Sigmoid colon (tissue), 6 donors: ENCODE measurements at regions not wholly inside any gene's neighbourhood (a gene's known extent, or its start where the extent isn't known, plus 50 kb on each side); places are given as distances from the start of the nearest gene placed in this dataset.

Experiments used
- DNase-seq: peaks from one replicate; pipeline ENCODE4 v3.0.0-alpha.2; 2019
- H3K27ac ChIP-seq, 4 donors: fragments of 200-600 bp; sonication (generic); one replicate each; pipeline ENCODE4 v1.5.1; 2016 to 2019; ENCODE audit warnings: mild to moderate bottlenecking in 1 of 4
- H3K27me3 ChIP-seq, 3 donors: fragments of 200-600 bp; sonication (generic); one replicate each; pipeline ENCODE4 v1.5.1; 2019; ENCODE audit warnings: mild to moderate bottlenecking in 1 of 3
- H3K36me3 ChIP-seq, 4 donors: fragments of 200-600 bp; sonication (generic); one replicate each; pipeline ENCODE4 v1.5.1; 2016 to 2019
- H3K4me1 ChIP-seq, 4 donors: fragments of 200-600 bp; sonication (generic); one replicate each; pipeline ENCODE4 v1.5.1; 2017 to 2019
- H3K4me3 ChIP-seq, 4 donors: fragments of 200-600 bp; sonication (generic); one replicate each; pipeline ENCODE4 v1.5.1; 2017 to 2019; ENCODE audit warnings: mild to moderate bottlenecking in 2 of 4, moderate library complexity in 1 of 4
- H3K9me3 ChIP-seq, 4 donors: fragments of 200-600 bp in 3 of 4; sonication (generic) in 3 of 4; one replicate each; pipeline versions ENCODE4 v1.5.1 to v1.6.1; 2013 to 2019
- CTCF ChIP-seq, 4 experiments: fragments of 450-650 bp in 3 of 4; fragments of 200-600 bp in 1 of 4; IDR thresholded peaks; one replicate each; pipeline ENCODE4 v1.5.1; 2016 to 2019; ENCODE audit warnings: antibody characterized with exemption in 4 of 4, mild to moderate bottlenecking in 3 of 4, moderate library complexity in 2 of 4
- EP300 ChIP-seq, 4 donors: sonication (generic); formaldehyde crosslinking; IDR thresholded peaks; one replicate each; pipeline ENCODE4 v1.6.1; 2017; ENCODE audit warnings: antibody characterized with exemption in 4 of 4
- POLR2A ChIP-seq, 2 donors: fragments of 450-650 bp; IDR thresholded peaks; one replicate each; pipeline ENCODE4 v1.6.1; 2016; ENCODE audit warnings: antibody characterized with exemption in 2 of 2, mild to moderate bottlenecking in 2 of 2, moderate library complexity in 2 of 2
- POLR2AphosphoS5 ChIP-seq, 4 donors: sonication (generic); formaldehyde crosslinking; IDR thresholded peaks; one replicate each; pipeline ENCODE4 v1.6.1; 2017; ENCODE audit warnings: antibody characterized with exemption in 4 of 4
- WGBS, 2 donors: extraction: QIAGEN DNeasy Blood & Tissue Kit; methylation state at CpG; one replicate each; pipeline ENCODE4 v1.1.7; 2013; 5-methylcytosine and 5-hydroxymethylcytosine counted together
- intact Hi-C: fragments of 100-400 bp; cut with DNase I; formaldehyde crosslinking; loops from one replicate; pipeline ENCODE4 v1.15.1; 2023
- donor health status: healthy with polysubstance abuse.
- donor health status: healthy.

DNA sequence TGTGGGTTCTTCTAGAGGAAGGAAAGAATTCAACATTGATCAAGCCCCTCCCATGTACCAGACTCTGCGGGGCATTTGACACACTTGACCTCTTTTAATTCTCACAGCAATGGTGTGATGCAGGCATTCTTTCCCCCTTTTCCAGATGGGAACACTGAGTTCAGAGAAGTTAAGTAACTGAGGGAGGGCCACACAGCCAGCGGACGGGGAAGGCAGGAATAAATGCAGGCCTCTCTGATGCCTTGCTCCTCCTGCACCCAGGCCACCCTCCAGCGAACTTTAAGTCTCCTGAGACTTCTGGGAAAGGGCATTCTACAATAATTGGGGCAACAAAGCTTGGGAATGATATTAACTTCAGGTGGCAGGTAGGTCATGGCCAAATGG lies 227.4 kb downstream of the UACA start:
- H3K4me3 ChIP-seq, result no peak overlapping the region
- TF ChIP-seq POLR2AphosphoS5 (IDR thresholded peaks at IDR 0.05), result no peak
- TF ChIP-seq POLR2A (IDR thresholded peaks at IDR 0.05), result no peak
- no peak for TF ChIP-seq EP300 (IDR thresholded peaks at IDR 0.05)
- TF ChIP-seq CTCF (IDR thresholded peaks at IDR 0.05), result no peak
- no peak overlapping the region for H3K27ac ChIP-seq
- no peaks in the 10 kb centered on the region for H3K9me3 ChIP-seq
- H3K36me3 ChIP-seq, result no peaks in the 10 kb centered on the region
- peak; percentile 14 for DNase-seq
- 73 to 90% methylated on average over 4 of the region's 4 CpGs for WGBS, 2 donors
- intact Hi-C loops, result no loop called here
- no peaks in the 10 kb centered on the region for H3K27me3 ChIP-seq
- H3K4me1 ChIP-seq, result no peaks in the 10 kb centered on the region

- no peak for TF ChIP-seq POLR2AphosphoS5 (IDR thresholded peaks at IDR 0.05)
- no peak for TF ChIP-seq CTCF (IDR thresholded peaks at IDR 0.05)
- no peak for TF ChIP-seq POLR2A (IDR thresholded peaks at IDR 0.05)
- no peak for TF ChIP-seq EP300 (IDR thresholded peaks at IDR 0.05)
- WGBS, 2 donors, result 50 to 83% methylated on average over 11 of the region's 11 CpGs
- intact Hi-C loops, result no loop called here
- Histone ChIP-seq H3K27me3 (no peaks in the 10 kb centered on the region), H3K36me3 (no peaks in the 10 kb centered on the region), H3K4me3 (no peak overlapping the region), H3K9me3 (no peaks in the 10 kb centered on the region), H3K4me1 (no peaks in the 10 kb centered on the region), H3K27ac (no peak overlapping the region)
- DNase-seq, result no peak
These were observed 228.0 kb downstream of the UACA start for GRCh38 chr15:70535071-70535954.

GRCh38 chr15:70533931-70534742 lies 229.2 kb downstream of the UACA start:
- 51 to 87% methylated on average over 4 of the region's 4 CpGs for WGBS, 2 donors
- H3K27me3 ChIP-seq, result no peaks in the 10 kb centered on the region
- no peaks in the 10 kb centered on the region for H3K4me1 ChIP-seq
- no peaks in the 10 kb centered on the region for H3K9me3 ChIP-seq
- no peak overlapping the region for H3K27ac ChIP-seq
- intact Hi-C loops, result no loop called here
- no peak overlapping the region for H3K4me3 ChIP-seq
- no peaks in the 10 kb centered on the region for H3K36me3 ChIP-seq
- TF ChIP-seq EP300 (IDR thresholded peaks at IDR 0.05), result no peak
- DNase-seq, result no peak

- H3K4me3 ChIP-seq, result no peak overlapping the region
- WGBS, 2 donors, result 74 to 83% methylated on average over 5 of the region's 5 CpGs
- TF ChIP-seq POLR2AphosphoS5 (IDR thresholded peaks at IDR 0.05), result no peak
- no peak for TF ChIP-seq CTCF (IDR thresholded peaks at IDR 0.05)
- no peak for TF ChIP-seq POLR2A (IDR thresholded peaks at IDR 0.05)
- TF ChIP-seq EP300 (IDR thresholded peaks at IDR 0.05), result no peak
- no peaks in the 10 kb centered on the region for H3K36me3 ChIP-seq
- H3K9me3 ChIP-seq, result no peaks in the 10 kb centered on the region
- no peaks in the 10 kb centered on the region for H3K4me1 ChIP-seq
- intact Hi-C loops, result no loop called here
- no peaks in the 10 kb centered on the region for H3K27me3 ChIP-seq
- no peak for DNase-seq
- no peak overlapping the region for H3K27ac ChIP-seq
These were observed 230.7 kb downstream of the UACA start for GRCh38 chr15:70532531-70533186.

GRCh38 chr15:70531576-70531975 lies 231.8 kb downstream of the UACA start:
- WGBS, 2 donors, result 91 to 93% methylated on average over 2 of the region's 2 CpGs
- no peak overlapping the region for H3K27ac ChIP-seq
- no peaks in the 10 kb centered on the region for H3K27me3 ChIP-seq
- no peaks in the 10 kb centered on the region for H3K9me3 ChIP-seq
- TF ChIP-seq CTCF (IDR thresholded peaks at IDR 0.05) (no peak), POLR2A (IDR thresholded peaks at IDR 0.05) (no peak), EP300 (IDR thresholded peaks at IDR 0.05) (no peak), POLR2AphosphoS5 (IDR thresholded peaks at IDR 0.05) (no peak)
- H3K36me3 ChIP-seq, result no peaks in the 10 kb centered on the region
- no peak overlapping the region for H3K4me3 ChIP-seq
- peaks cover 0 to 7% (median 5%) of the 10 kb centered on the region in 4 donors for H3K4me1 ChIP-seq
- intact Hi-C loops, result no loop called here
- no peak for DNase-seq
